ENCODE measurements at regions not wholly inside any gene's neighbourhood (a gene's known extent, or its start where the extent isn't known, plus 50 kb on each side); places are given as distances from the start of the nearest gene placed in this dataset.

DNA sequence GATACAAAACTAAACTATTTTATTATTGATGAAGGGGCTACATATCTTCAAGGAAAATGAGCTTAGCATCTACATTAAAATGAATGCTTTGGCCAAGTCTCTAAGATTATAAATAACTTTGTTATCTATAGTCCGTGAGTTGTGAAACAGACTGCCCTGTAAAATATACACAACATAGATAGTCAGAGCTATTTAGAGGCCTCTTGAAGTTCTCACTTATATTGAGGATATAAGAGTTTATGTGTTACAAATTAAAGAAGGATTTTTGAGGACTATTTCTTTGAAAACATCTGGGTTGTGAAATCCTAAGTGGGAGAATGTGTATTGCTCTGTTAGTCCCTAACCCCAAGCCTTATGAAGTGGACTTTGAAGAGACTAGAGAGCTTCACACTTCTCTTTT lies 292.0 kb upstream of the CDH2 start:
- no peak for TF ChIP-seq CTCF (IDR thresholded peaks at IDR 0.05)
- no peak for TF ChIP-seq EZH2 (IDR thresholded peaks at IDR 0.05; ENCODE audit: borderline replicate concordance, insufficient read depth, low read depth, low read length, poor library complexity, severe bottlenecking)

Data from B cell (primary cell).